ENCODE measurements at regions not wholly inside any gene's neighbourhood (a gene's known extent, or its start where the extent isn't known, plus 50 kb on each side); places are given as distances from the start of the nearest gene placed in this dataset.

- TF ChIP-seq CTCF (IDR thresholded peaks at IDR 0.05; ENCODE audit: insufficient read depth, low read length, poor library complexity, severe bottlenecking) = no peak
- TF ChIP-seq EZH2phosphoT487 (conservative IDR thresholded peaks at IDR 0.05; ENCODE audit: low read length) = no peak
These were observed 78.6 kb upstream of the GLI3 start for GRCh38 chr7:42315631-42316030.

Measured in SU-DHL-6 (cell line).